ENCODE measurements at regions not wholly inside any gene's neighbourhood (a gene's known extent, or its start where the extent isn't known, plus 50 kb on each side); places are given as distances from the start of the nearest gene placed in this dataset.

GRCh38 chr1:117680316-117681002 is 74.6 kb downstream of the TENT5C start:
- Histone ChIP-seq H4K20me1 (ENCODE audit: insufficient read depth, low read length) (no peaks in the 10 kb centered on the region), H3K9ac (ENCODE audit: low read length) (no peak overlapping the region), H2AFZ (ENCODE audit: low read length) (no peak overlapping the region), H3K27ac (ENCODE audit: low read length) (no peak overlapping the region), H3K9me2 (replicated peaks; ENCODE audit: insufficient read depth, low read length) (no peaks in the 10 kb centered on the region), H3K79me2 (ENCODE audit: low read length) (peaks cover 14% of the 10 kb centered on the region), H3K36me3 (replicated peaks; ENCODE audit: insufficient read depth, low read length) (no peaks in the 10 kb centered on the region), H3K9me3 (replicated peaks; ENCODE audit: insufficient read depth, low read length) (no peaks in the 10 kb centered on the region), H3K4me1 (ENCODE audit: low read length) (peaks cover 30% of the 10 kb centered on the region), H3K4me3 (ENCODE audit: low read length) (no peak overlapping the region), H3F3A (ENCODE audit: insufficient read depth, low read length) (peaks cover 8% of the 10 kb centered on the region; the same call in 1 of the 2 replicates), H3K4me2 (ENCODE audit: low read depth, low read length) (no peak overlapping the region), H3K27me3 (replicated peaks; ENCODE audit: insufficient read depth, low read length) (no peaks in the 10 kb centered on the region)
- TF ChIP-seq CTCF (IDR thresholded peaks at IDR 0.05; ENCODE audit: low read length) (no peak), EZH2 (optimal IDR thresholded peaks at IDR 0.05; ENCODE audit: low read depth, low read length) (no peak), EZH2phosphoT487 (IDR thresholded peaks at IDR 0.05; ENCODE audit: low read length) (no peak)
- DNase-seq, result no peak

DNA sequence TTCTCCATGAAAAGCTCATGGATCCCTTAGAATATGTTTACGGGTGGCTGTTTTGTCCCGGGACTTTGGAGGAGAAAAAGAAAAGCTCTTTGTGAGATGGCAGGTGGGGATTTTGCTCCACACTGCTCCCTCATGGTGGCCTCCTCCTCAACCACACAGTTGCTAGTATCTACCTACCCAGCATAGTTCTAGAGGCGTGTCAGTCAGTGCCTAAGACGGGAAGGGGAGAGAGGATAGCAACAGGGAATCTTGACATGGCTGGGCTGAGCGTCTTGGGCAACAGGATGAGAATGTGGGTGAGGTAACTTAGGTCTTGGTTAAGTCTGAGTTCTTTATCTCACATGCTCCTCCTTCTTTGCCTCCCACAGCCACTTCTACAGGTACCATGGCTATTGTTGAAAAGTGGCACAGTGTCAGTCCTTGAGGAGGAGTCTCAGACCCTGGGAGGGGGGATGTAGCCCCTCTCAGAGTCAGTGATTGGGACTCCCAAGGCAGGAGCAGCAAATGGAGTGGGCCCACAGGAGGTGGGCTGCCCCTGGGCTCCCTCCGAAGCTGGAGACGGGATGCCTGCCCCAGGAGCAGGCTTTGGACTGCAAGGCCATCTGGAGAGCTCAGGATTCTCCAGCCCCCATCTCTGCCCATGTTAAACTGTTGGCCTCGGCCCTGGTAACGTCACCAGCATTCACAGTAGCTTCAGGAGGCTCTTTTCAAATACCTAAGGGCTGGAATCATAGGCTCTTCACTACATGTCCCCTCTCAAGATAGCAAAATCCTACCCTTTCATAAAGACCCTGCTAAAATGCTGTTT is 75.4 kb downstream of the TENT5C start:
- Histone ChIP-seq H3K27me3 (replicated peaks; ENCODE audit: insufficient read depth, low read length) (no peaks in the 10 kb centered on the region), H2AFZ (ENCODE audit: low read length) (no peak overlapping the region), H3K4me3 (ENCODE audit: low read length) (no peak overlapping the region), H3K4me1 (ENCODE audit: low read length) (peaks cover 30% of the 10 kb centered on the region), H3K9ac (ENCODE audit: low read length) (no peak overlapping the region), H3K36me3 (replicated peaks; ENCODE audit: insufficient read depth, low read length) (no peaks in the 10 kb centered on the region), H3F3A (ENCODE audit: insufficient read depth, low read length) (no peaks in the 10 kb centered on the region; the same call in 1 of the 2 replicates), H3K9me2 (replicated peaks; ENCODE audit: insufficient read depth, low read length) (no peaks in the 10 kb centered on the region), H3K9me3 (replicated peaks; ENCODE audit: insufficient read depth, low read length) (no peaks in the 10 kb centered on the region), H4K20me1 (ENCODE audit: insufficient read depth, low read length) (no peaks in the 10 kb centered on the region), H3K79me2 (ENCODE audit: low read length) (peaks cover 6% of the 10 kb centered on the region), H3K4me2 (ENCODE audit: low read depth, low read length) (no peak overlapping the region), H3K27ac (ENCODE audit: low read length) (no peak overlapping the region)
- TF ChIP-seq EZH2 (optimal IDR thresholded peaks at IDR 0.05; ENCODE audit: low read depth, low read length) (no peak), EZH2phosphoT487 (IDR thresholded peaks at IDR 0.05; ENCODE audit: low read length) (no peak), CTCF (IDR thresholded peaks at IDR 0.05; ENCODE audit: low read length) (no peak)
- DNase-seq, result no peak

- Histone ChIP-seq H3K9me2 (replicated peaks; ENCODE audit: insufficient read depth, low read length) (no peaks in the 10 kb centered on the region), H3K27ac (ENCODE audit: low read length) (no peak overlapping the region), H3K4me3 (ENCODE audit: low read length) (no peak overlapping the region), H3K9ac (ENCODE audit: low read length) (no peak overlapping the region), H3K27me3 (replicated peaks; ENCODE audit: insufficient read depth, low read length) (no peaks in the 10 kb centered on the region), H3K36me3 (replicated peaks; ENCODE audit: insufficient read depth, low read length) (no peaks in the 10 kb centered on the region), H2AFZ (ENCODE audit: low read length) (no peak overlapping the region), H3K9me3 (replicated peaks; ENCODE audit: insufficient read depth, low read length) (no peaks in the 10 kb centered on the region), H3K4me2 (ENCODE audit: low read depth, low read length) (no peak overlapping the region), H3K4me1 (ENCODE audit: low read length) (peaks cover 29% of the 10 kb centered on the region), H3F3A (ENCODE audit: insufficient read depth, low read length) (peaks cover 2% of the 10 kb centered on the region; the same call in 1 of the 2 replicates), H4K20me1 (ENCODE audit: insufficient read depth, low read length) (no peaks in the 10 kb centered on the region), H3K79me2 (ENCODE audit: low read length) (peaks cover 3% of the 10 kb centered on the region)
- no peak for DNase-seq
- no peak for TF ChIP-seq EZH2phosphoT487 (IDR thresholded peaks at IDR 0.05; ENCODE audit: low read length)
- TF ChIP-seq CTCF (IDR thresholded peaks at IDR 0.05; ENCODE audit: low read length), result no peak
- no peak for TF ChIP-seq EZH2 (optimal IDR thresholded peaks at IDR 0.05; ENCODE audit: low read depth, low read length)
Measured at GRCh38 chr1:117681901-117682250, 76.0 kb downstream of the TENT5C start.

Measured in MM.1S (cell line).